Upper lobe of right lung (tissue), 1 donor: ENCODE measurements at regions not wholly inside any gene's neighbourhood (a gene's known extent, or its start where the extent isn't known, plus 50 kb on each side); places are given as distances from the start of the nearest gene placed in this dataset.

Experiments used
- ATAC-seq: fragments of 200-7000 bp; cut with Tn5 transposase; one replicate; pipeline ENCODE4 v1.9.1; 2020; ENCODE audit warnings: mild to moderate bottlenecking, moderate library complexity
- DNase-seq: peaks from one replicate; pipeline ENCODE4 v3.0.0-alpha.2; 2020
- H3K27ac ChIP-seq: fragments of 200-600 bp; one replicate; pipeline ENCODE4 v1.8.0; 2022
- H3K27me3 ChIP-seq: fragments of 200-600 bp; one replicate; pipeline ENCODE4 v1.8.0; 2022; ENCODE audit warnings: mild to moderate bottlenecking
- H3K36me3 ChIP-seq: fragments of 200-600 bp; one replicate; pipeline ENCODE4 v1.8.0; 2022
- H3K4me1 ChIP-seq: fragments of 200-600 bp; one replicate; pipeline ENCODE4 v1.8.0; 2022
- H3K4me3 ChIP-seq: fragments of 200-600 bp; one replicate; pipeline ENCODE4 v1.8.0; 2022; ENCODE audit warnings: mild to moderate bottlenecking
- H3K9me3 ChIP-seq: fragments of 200-600 bp; one replicate; pipeline ENCODE4 v1.8.0; 2022
- CTCF ChIP-seq: fragments of 200-600 bp; IDR thresholded peaks from one replicate; pipeline ENCODE4 v1.8.0; 2022; ENCODE audit warnings: antibody characterized with exemption
- intact Hi-C: fragments of 100-400 bp; cut with DNase I; formaldehyde crosslinking; loops from one replicate; pipeline ENCODE4 v1.11.0; 2022
- donor health status: DM: no; HTN: yes; CAD: no; lungs with severe emphysema.

GRCh38 chr3:86126552-86126951, 864.4 kb downstream of the VGLL3 start:
- no peaks in the 10 kb centered on the region for H3K27me3 ChIP-seq

More at GRCh38 chr3:86126552-86126951, 864.4 kb downstream of the VGLL3 start:
- DNase-seq (no peak), ATAC-seq (no peak)
- H3K36me3 ChIP-seq = no peaks in the 10 kb centered on the region
- H3K9me3 ChIP-seq = no peaks in the 10 kb centered on the region
- H3K4me1 ChIP-seq = no peaks in the 10 kb centered on the region
- no peak overlapping the region for H3K4me3 ChIP-seq
- H3K27ac ChIP-seq = no peak overlapping the region
- no peak for TF ChIP-seq CTCF
- intact Hi-C loops = no loop called here
